ENCODE measurements at regions not wholly inside any gene's neighbourhood (a gene's known extent, or its start where the extent isn't known, plus 50 kb on each side); places are given as distances from the start of the nearest gene placed in this dataset.

DNA sequence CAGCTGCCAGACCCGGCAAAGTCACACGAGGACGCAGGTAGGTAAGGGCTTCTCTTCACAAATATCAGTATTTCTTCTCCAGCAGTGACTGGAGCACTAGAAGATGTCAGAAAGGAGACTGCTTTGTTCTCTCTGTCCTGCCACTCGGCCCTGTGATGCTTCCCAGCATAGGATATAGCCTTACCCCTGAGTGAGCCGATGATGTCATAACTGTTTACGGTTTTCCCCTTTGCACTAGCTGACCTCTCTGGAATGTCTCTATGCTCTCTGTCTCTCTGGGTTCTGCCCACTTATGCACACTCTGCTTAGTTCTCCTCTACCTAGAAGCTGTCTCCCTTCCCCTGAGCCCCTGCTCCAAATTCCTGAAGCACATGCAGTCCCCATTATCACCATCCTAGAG lies 167.5 kb upstream of the PODXL start:
- Histone ChIP-seq H3K27me3 (ENCODE audit: insufficient read depth, low read length, poor library complexity, severe bottlenecking) (no peaks in the 10 kb centered on the region), H4K20me1 (ENCODE audit: insufficient read depth, low read length, poor library complexity, severe bottlenecking) (no peaks in the 10 kb centered on the region), H3F3A (ENCODE audit: low read depth) (no peaks in the 10 kb centered on the region), H3K4me2 (ENCODE audit: low read depth, low read length, poor library complexity, severe bottlenecking) (no peak overlapping the region), H3K79me2 (ENCODE audit: insufficient read depth, low read length) (no peaks in the 10 kb centered on the region), H3K9ac (ENCODE audit: low read depth, low read length, poor library complexity, severe bottlenecking) (no peak overlapping the region), H3K4me1 (ENCODE audit: insufficient read depth, low read length, poor library complexity, severe bottlenecking) (no peaks in the 10 kb centered on the region), H3K36me3 (ENCODE audit: insufficient read depth, low read length) (no peaks in the 10 kb centered on the region), H3K9me3 (ENCODE audit: insufficient read depth, low read depth, low read length) (no peaks in the 10 kb centered on the region), H2AFZ (ENCODE audit: low read length) (no peak overlapping the region), H3K9me2 (replicated peaks; ENCODE audit: low read depth, low read length) (no peaks in the 10 kb centered on the region), H3K4me3 (ENCODE audit: low read length, poor library complexity, severe bottlenecking) (no peak overlapping the region)
- TF ChIP-seq EZH2phosphoT487 (IDR thresholded peaks at IDR 0.05; ENCODE audit: borderline replicate concordance): no peak
- TF ChIP-seq, protein P1, sequence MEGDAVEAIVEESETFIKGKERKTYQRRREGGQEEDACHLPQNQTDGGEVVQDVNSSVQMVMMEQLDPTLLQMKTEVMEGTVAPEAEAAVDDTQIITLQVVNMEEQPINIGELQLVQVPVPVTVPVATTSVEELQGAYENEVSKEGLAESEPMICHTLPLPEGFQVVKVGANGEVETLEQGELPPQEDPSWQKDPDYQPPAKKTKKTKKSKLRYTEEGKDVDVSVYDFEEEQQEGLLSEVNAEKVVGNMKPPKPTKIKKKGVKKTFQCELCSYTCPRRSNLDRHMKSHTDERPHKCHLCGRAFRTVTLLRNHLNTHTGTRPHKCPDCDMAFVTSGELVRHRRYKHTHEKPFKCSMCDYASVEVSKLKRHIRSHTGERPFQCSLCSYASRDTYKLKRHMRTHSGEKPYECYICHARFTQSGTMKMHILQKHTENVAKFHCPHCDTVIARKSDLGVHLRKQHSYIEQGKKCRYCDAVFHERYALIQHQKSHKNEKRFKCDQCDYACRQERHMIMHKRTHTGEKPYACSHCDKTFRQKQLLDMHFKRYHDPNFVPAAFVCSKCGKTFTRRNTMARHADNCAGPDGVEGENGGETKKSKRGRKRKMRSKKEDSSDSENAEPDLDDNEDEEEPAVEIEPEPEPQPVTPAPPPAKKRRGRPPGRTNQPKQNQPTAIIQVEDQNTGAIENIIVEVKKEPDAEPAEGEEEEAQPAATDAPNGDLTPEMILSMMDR (conservative IDR thresholded peaks at IDR 0.05; ENCODE audit: low read length): no peak

GRCh38 chr7:131722371-131722770 lies 165.9 kb upstream of the PODXL start:
- Histone ChIP-seq H3K4me3 (ENCODE audit: low read length, poor library complexity, severe bottlenecking) (no peak overlapping the region), H3K9me2 (replicated peaks; ENCODE audit: low read depth, low read length) (no peaks in the 10 kb centered on the region), H3K4me2 (ENCODE audit: low read depth, low read length, poor library complexity, severe bottlenecking) (no peak overlapping the region), H3K36me3 (ENCODE audit: insufficient read depth, low read length) (no peaks in the 10 kb centered on the region), H3K4me1 (ENCODE audit: insufficient read depth, low read length, poor library complexity, severe bottlenecking) (no peaks in the 10 kb centered on the region), H3K27me3 (ENCODE audit: insufficient read depth, low read length, poor library complexity, severe bottlenecking) (no peaks in the 10 kb centered on the region), H3K79me2 (ENCODE audit: insufficient read depth, low read length) (no peaks in the 10 kb centered on the region), H2AFZ (ENCODE audit: low read length) (no peak overlapping the region), H3K9ac (ENCODE audit: low read depth, low read length, poor library complexity, severe bottlenecking) (no peak overlapping the region), H3K9me3 (ENCODE audit: insufficient read depth, low read depth, low read length) (no peaks in the 10 kb centered on the region), H3F3A (ENCODE audit: low read depth) (no peaks in the 10 kb centered on the region), H4K20me1 (ENCODE audit: insufficient read depth, low read length, poor library complexity, severe bottlenecking) (no peaks in the 10 kb centered on the region)
- TF ChIP-seq EZH2phosphoT487 (IDR thresholded peaks at IDR 0.05; ENCODE audit: borderline replicate concordance): no peak
- TF ChIP-seq, protein P1 (conservative IDR thresholded peaks at IDR 0.05; ENCODE audit: low read length): no peak

- no peaks in the 10 kb centered on the region for H3K9me2 ChIP-seq (replicated peaks; ENCODE audit: low read depth, low read length)
- H3F3A ChIP-seq (ENCODE audit: low read depth): no peaks in the 10 kb centered on the region
- H3K79me2 ChIP-seq (ENCODE audit: insufficient read depth, low read length): no peaks in the 10 kb centered on the region
- no peaks in the 10 kb centered on the region for H3K9me3 ChIP-seq (ENCODE audit: insufficient read depth, low read depth, low read length)
- H3K4me1 ChIP-seq (ENCODE audit: insufficient read depth, low read length, poor library complexity, severe bottlenecking): no peaks in the 10 kb centered on the region
- no peak overlapping the region for H3K4me3 ChIP-seq (ENCODE audit: low read length, poor library complexity, severe bottlenecking)
- no peaks in the 10 kb centered on the region for H3K27me3 ChIP-seq (ENCODE audit: insufficient read depth, low read length, poor library complexity, severe bottlenecking)
- H3K4me2 ChIP-seq (ENCODE audit: low read depth, low read length, poor library complexity, severe bottlenecking): no peak overlapping the region
- no peak overlapping the region for H3K9ac ChIP-seq (ENCODE audit: low read depth, low read length, poor library complexity, severe bottlenecking)
- no peaks in the 10 kb centered on the region for H3K36me3 ChIP-seq (ENCODE audit: insufficient read depth, low read length)
- H4K20me1 ChIP-seq (ENCODE audit: insufficient read depth, low read length, poor library complexity, severe bottlenecking): no peaks in the 10 kb centered on the region
- H2AFZ ChIP-seq (ENCODE audit: low read length): no peak overlapping the region
- no peak for TF ChIP-seq EZH2phosphoT487 (IDR thresholded peaks at IDR 0.05; ENCODE audit: borderline replicate concordance)
- TF ChIP-seq, protein P1 (conservative IDR thresholded peaks at IDR 0.05; ENCODE audit: low read length): no peak
These were observed 165.2 kb upstream of the PODXL start for GRCh38 chr7:131721660-131722059.
